C1 segment of cervical spinal cord (tissue), 14 donors: ENCODE measurements at regions not wholly inside any gene's neighbourhood (a gene's known extent, or its start where the extent isn't known, plus 50 kb on each side); places are given as distances from the start of the nearest gene placed in this dataset.

ENCODE experiments used
- DNase-seq, 14 donors: peaks; one replicate each; lab custom pipeline; 2025; lab: John Stamatoyannopoulos, UW

GRCh38 chr16:85387171-85387507 is 226.0 kb upstream of the GSE1 start:
- DNase-seq = no peak

GRCh38 chr16:85387731-85388295 is 225.3 kb upstream of the GSE1 start:
- DNase-seq = no peak

GRCh38 chr16:85389679-85390470 is 223.2 kb upstream of the GSE1 start:
- DNase-seq = no peak

GRCh38 chr16:85390511-85391174 is 222.5 kb upstream of the GSE1 start:
- DNase-seq = peak in 2 of 14 donors; percentile 33 to 42

GRCh38 chr16:85391175-85391707 is 221.9 kb upstream of the GSE1 start:
- DNase-seq = no peak

- DNase-seq = no peak
Observed at GRCh38 chr16:85391769-85392583, 221.1 kb upstream of the GSE1 start.

GRCh38 chr16:85392756-85393673 is 220.1 kb upstream of the GSE1 start:
- no peak for DNase-seq

- DNase-seq = peak in 2 of 14 donors; percentile 8 to 32
Observed at GRCh38 chr16:85393674-85394451, 219.3 kb upstream of the GSE1 start.

GRCh38 chr16:85394456-85395206 is 218.5 kb upstream of the GSE1 start:
- no peak for DNase-seq

- DNase-seq = peak in 8 of 14 donors; percentile 17 to 77 (median 32)
Observed at GRCh38 chr16:85395207-85395912, 217.8 kb upstream of the GSE1 start.

- DNase-seq = no peak
Observed at GRCh38 chr16:85395913-85396878, 216.9 kb upstream of the GSE1 start.

GRCh38 chr16:85396879-85397871 is 215.9 kb upstream of the GSE1 start:
- DNase-seq = no peak

- DNase-seq = no peak
Observed at GRCh38 chr16:85398050-85398451, 215.1 kb upstream of the GSE1 start.

- DNase-seq = no peak
Observed at GRCh38 chr16:85398688-85399582, 214.2 kb upstream of the GSE1 start.
